ENCODE measurements at regions not wholly inside any gene's neighbourhood (a gene's known extent, or its start where the extent isn't known, plus 50 kb on each side); places are given as distances from the start of the nearest gene placed in this dataset.
"Not testable (repeated sequence)": the region's sequence is repeated elsewhere in the genome, so short reads cannot be mapped to it uniquely, and the experiment has no call there.

DNA sequence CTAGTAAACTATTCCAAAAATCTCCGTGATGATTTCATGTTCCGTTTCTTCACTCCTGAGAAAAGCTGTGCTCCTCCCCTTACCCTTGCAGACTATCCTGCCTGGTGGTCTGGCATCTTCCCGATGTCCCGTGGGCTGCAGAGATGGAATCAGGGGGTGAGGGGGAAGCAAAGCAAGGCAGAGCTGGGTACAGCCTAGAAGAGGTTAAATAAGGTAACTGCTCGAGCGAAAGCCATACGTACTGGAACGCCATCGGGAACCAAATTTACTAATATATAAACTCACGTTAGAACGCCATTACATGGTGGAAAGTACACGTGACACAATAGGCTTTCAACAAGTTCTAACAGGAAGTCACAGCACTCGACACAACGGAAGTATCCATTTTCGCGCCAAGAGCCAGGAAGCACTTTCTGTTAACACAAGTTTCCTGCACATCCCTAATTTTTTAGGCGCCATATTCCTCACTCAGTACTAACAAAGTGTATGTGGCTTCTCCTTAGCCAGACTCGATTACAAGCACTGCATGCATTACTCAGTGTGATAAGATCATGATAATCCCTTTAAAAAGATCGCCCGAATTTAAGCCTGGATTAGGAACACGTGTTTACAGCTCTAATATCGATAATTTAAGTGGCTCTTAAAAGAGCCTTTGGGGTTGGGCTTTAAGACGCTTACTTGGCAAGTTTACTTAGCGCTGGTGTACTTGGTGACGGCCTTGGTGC, 101.6 kb upstream of the PRSS16 start:
- H2AFZ ChIP-seq (ENCODE audit: insufficient read depth, low read depth, low read length, poor library complexity, severe bottlenecking): peak overlapping the region; percentile 100
- peaks cover 46% of the 10 kb centered on the region for H3K79me2 ChIP-seq (ENCODE audit: insufficient read depth, low read length)

DNA sequence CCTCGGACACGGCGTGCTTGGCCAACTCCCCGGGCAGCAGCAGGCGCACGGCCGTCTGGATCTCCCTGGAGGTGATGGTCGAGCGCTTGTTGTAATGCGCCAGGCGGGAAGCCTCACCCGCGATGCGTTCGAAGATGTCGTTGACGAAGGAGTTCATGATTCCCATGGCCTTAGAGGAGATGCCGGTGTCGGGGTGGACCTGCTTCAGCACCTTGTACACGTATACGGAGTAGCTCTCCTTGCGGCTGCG, 101.1 kb upstream of the PRSS16 start:
- not testable (repeated sequence) for H3K27ac Mint-ChIP-seq; H3K9me3 ChIP-seq (replicated peaks in 1 of 2; ENCODE audit: control insufficient read depth in 1 of 2, insufficient read depth in 1 of 2, low read length in 2 of 2); H3K36me3 ChIP-seq (replicated peaks in 1 of 2; ENCODE audit: control insufficient read depth in 1 of 2, insufficient read depth in 2 of 2, low read length in 2 of 2); H3K4me1 Mint-ChIP-seq; H3K4me3 Mint-ChIP-seq; H3K9me3 Mint-ChIP-seq; H3K27me3 ChIP-seq (ENCODE audit: control insufficient read depth in 2 of 2, insufficient read depth in 2 of 2, low read length in 2 of 2); H3K27me3 Mint-ChIP-seq (ENCODE audit: low read depth in 3 of 3); DNase-seq; H4K20me1 ChIP-seq (ENCODE audit: insufficient read depth, low read length)
- WGBS (ENCODE audit: insufficient coverage): 9% methylated on average over 9 of the region's 23 CpGs
- Histone ChIP-seq H3K4me3 (replicated peaks in 1 of 3; ENCODE audit: low read depth in 2 of 3, low read length in 3 of 3) (peak overlapping the region; percentile 71 to 100 (median 97)), H3K27ac (ENCODE audit: low read depth in 1 of 2, low read length in 2 of 2) (peak overlapping the region; percentile 89 to 95), H3K9ac (ENCODE audit: insufficient read depth, low read length, poor library complexity, severe bottlenecking) (peak overlapping the region; percentile 79), H3K4me2 (replicated peaks; ENCODE audit: extremely low read depth, low read length, poor library complexity, severe bottlenecking) (peak overlapping the region; percentile 99), H3K4me1 (ENCODE audit: control insufficient read depth in 1 of 2, insufficient read depth in 2 of 2, low read length in 2 of 2) (peaks cover 24 to 40% of the 10 kb centered on the region in 2 donors), H3K79me2 (ENCODE audit: insufficient read depth, low read length) (peaks cover 42% of the 10 kb centered on the region), H2AFZ (ENCODE audit: insufficient read depth, low read depth, low read length, poor library complexity, severe bottlenecking) (peak overlapping the region; percentile 100)
- H3K36me3 Mint-ChIP-seq: peaks cover 5 to 12% of the 10 kb centered on the region in 2 donors
- intact Hi-C loops (cut with micrococcal nuclease): loop anchor here (2.0 to 10.0 kb wide), 2 partner anchors 14 to 552 kb away; partner anchors contain the start of gene ABT1 (in 1 of the 2)

More for the DNA sequence above, 101.6 kb upstream of the PRSS16 start:
- WGBS (ENCODE audit: insufficient coverage): 0% methylated on average over 11 of the region's 25 CpGs
- Mint-ChIP-seq H3K4me1 (peaks cover 13% of the 10 kb centered on the region), H3K9me3 (peaks cover 0 to 1% (median 0%) of the 10 kb centered on the region in 7 donors), H3K36me3 (peaks cover 5 to 12% of the 10 kb centered on the region in 2 donors), H3K27me3 (ENCODE audit: low read depth in 3 of 3) (no peaks in the 10 kb centered on the region), H3K27ac (no peak overlapping the region), H3K4me3 (no peak overlapping the region)
- Histone ChIP-seq H3K27me3 (ENCODE audit: control insufficient read depth in 2 of 2, insufficient read depth in 2 of 2, low read length in 2 of 2) (no peaks in the 10 kb centered on the region), H3K4me2 (replicated peaks; ENCODE audit: extremely low read depth, low read length, poor library complexity, severe bottlenecking) (peak overlapping the region; percentile 99), H3K9ac (ENCODE audit: insufficient read depth, low read length, poor library complexity, severe bottlenecking) (peak overlapping the region; percentile 79), H3K27ac (ENCODE audit: low read depth in 1 of 2, low read length in 2 of 2) (peak overlapping the region; percentile 89 to 95), H3K36me3 (replicated peaks in 1 of 2; ENCODE audit: control insufficient read depth in 1 of 2, insufficient read depth in 2 of 2, low read length in 2 of 2) (no peaks in the 10 kb centered on the region), H3K4me1 (ENCODE audit: control insufficient read depth in 1 of 2, insufficient read depth in 2 of 2, low read length in 2 of 2) (peaks cover 24 to 45% of the 10 kb centered on the region in 2 donors), H3K9me3 (replicated peaks in 1 of 2; ENCODE audit: control insufficient read depth in 1 of 2, insufficient read depth in 1 of 2, low read length in 2 of 2) (no peaks in the 10 kb centered on the region), H3K4me3 (replicated peaks in 1 of 3; ENCODE audit: low read depth in 2 of 3, low read length in 3 of 3) (peak overlapping the region; percentile 71 to 100 (median 97)), H4K20me1 (ENCODE audit: insufficient read depth, low read length) (no peaks in the 10 kb centered on the region)
- TF ChIP-seq, protein P1, sequence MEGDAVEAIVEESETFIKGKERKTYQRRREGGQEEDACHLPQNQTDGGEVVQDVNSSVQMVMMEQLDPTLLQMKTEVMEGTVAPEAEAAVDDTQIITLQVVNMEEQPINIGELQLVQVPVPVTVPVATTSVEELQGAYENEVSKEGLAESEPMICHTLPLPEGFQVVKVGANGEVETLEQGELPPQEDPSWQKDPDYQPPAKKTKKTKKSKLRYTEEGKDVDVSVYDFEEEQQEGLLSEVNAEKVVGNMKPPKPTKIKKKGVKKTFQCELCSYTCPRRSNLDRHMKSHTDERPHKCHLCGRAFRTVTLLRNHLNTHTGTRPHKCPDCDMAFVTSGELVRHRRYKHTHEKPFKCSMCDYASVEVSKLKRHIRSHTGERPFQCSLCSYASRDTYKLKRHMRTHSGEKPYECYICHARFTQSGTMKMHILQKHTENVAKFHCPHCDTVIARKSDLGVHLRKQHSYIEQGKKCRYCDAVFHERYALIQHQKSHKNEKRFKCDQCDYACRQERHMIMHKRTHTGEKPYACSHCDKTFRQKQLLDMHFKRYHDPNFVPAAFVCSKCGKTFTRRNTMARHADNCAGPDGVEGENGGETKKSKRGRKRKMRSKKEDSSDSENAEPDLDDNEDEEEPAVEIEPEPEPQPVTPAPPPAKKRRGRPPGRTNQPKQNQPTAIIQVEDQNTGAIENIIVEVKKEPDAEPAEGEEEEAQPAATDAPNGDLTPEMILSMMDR (IDR thresholded peaks at IDR 0.05): no peak
- peak; percentile 74 to 89 (median 88) for DNase-seq
- intact Hi-C loops (cut with micrococcal nuclease): loop anchor here (2.0 to 10.0 kb wide), 2 partner anchors 13 to 551 kb away; partner anchors contain the start of gene ABT1 (in 1 of the 2)
